ENCODE measurements at regions not wholly inside any gene's neighbourhood (a gene's known extent, or its start where the extent isn't known, plus 50 kb on each side); places are given as distances from the start of the nearest gene placed in this dataset.
"Not testable (repeated sequence)": the region's sequence is repeated elsewhere in the genome, so short reads cannot be mapped to it uniquely, and the experiment has no call there.

- in situ Hi-C loops (cut with HindIII; ENCODE audit: low sequenced_read_pairs) = no loop called here
- no peak for DNase-seq (ENCODE audit: low spot score)
These were observed 486.0 kb upstream of the HTR2C start for GRCh38 chrX:114097866-114098265.

- DNase-seq (ENCODE audit: low spot score) = no peak
- in situ Hi-C loops (cut with HindIII; ENCODE audit: low sequenced_read_pairs) = no loop called here
These were observed 486.5 kb upstream of the HTR2C start for GRCh38 chrX:114097427-114097826.

GRCh38 chrX:114095789-114096188 is 488.1 kb upstream of the HTR2C start:
- no peak for DNase-seq (ENCODE audit: low spot score)
- in situ Hi-C loops (cut with HindIII; ENCODE audit: low sequenced_read_pairs) = no loop called here

- DNase-seq (ENCODE audit: low spot score) = no peak
These were observed 496.3 kb upstream of the HTR2C start for GRCh38 chrX:114087543-114087942.

GRCh38 chrX:114077773-114078172 is 506.1 kb upstream of the HTR2C start:
- DNase-seq (ENCODE audit: low spot score) = no peak
- in situ Hi-C loops (cut with HindIII; ENCODE audit: low sequenced_read_pairs) = no loop called here

More at GRCh38 chrX:114087543-114087942, 496.3 kb upstream of the HTR2C start:
- in situ Hi-C loops (cut with HindIII; ENCODE audit: low sequenced_read_pairs) = no loop called here

GRCh38 chrX:114075073-114075673 is 508.7 kb upstream of the HTR2C start:
- no peak for DNase-seq (ENCODE audit: low spot score)
- in situ Hi-C loops (cut with HindIII; ENCODE audit: low sequenced_read_pairs) = no loop called here

GRCh38 chrX:114073926-114074325 is 510.0 kb upstream of the HTR2C start:
- in situ Hi-C loops (cut with HindIII; ENCODE audit: low sequenced_read_pairs) = no loop called here
- no peak for DNase-seq (ENCODE audit: low spot score)

GRCh38 chrX:114071412-114071811 is 512.5 kb upstream of the HTR2C start:
- in situ Hi-C loops (cut with HindIII; ENCODE audit: low sequenced_read_pairs) = no loop called here
- no peak for DNase-seq (ENCODE audit: low spot score)

GRCh38 chrX:114065577-114066223 is 518.2 kb upstream of the HTR2C start:
- no peak for DNase-seq (ENCODE audit: low spot score)
- in situ Hi-C loops (cut with HindIII; ENCODE audit: low sequenced_read_pairs) = no loop called here

- in situ Hi-C loops (cut with HindIII; ENCODE audit: low sequenced_read_pairs) = no loop called here
- no peak for DNase-seq (ENCODE audit: low spot score)
These were observed 522.7 kb upstream of the HTR2C start for GRCh38 chrX:114061226-114061625.

GRCh38 chrX:114058988-114059418 is 524.9 kb upstream of the HTR2C start:
- in situ Hi-C loops (cut with HindIII; ENCODE audit: low sequenced_read_pairs) = no loop called here
- no peak for DNase-seq (ENCODE audit: low spot score)

GRCh38 chrX:114057422-114057821 is 526.5 kb upstream of the HTR2C start:
- in situ Hi-C loops (cut with HindIII; ENCODE audit: low sequenced_read_pairs); DNase-seq (ENCODE audit: low spot score): not testable (repeated sequence)

- no peak for DNase-seq (ENCODE audit: low spot score)
- in situ Hi-C loops (cut with HindIII; ENCODE audit: low sequenced_read_pairs) = no loop called here
These were observed 532.1 kb upstream of the HTR2C start for GRCh38 chrX:114051667-114052315.

GRCh38 chrX:114050075-114050796 is 533.6 kb upstream of the HTR2C start:
- in situ Hi-C loops (cut with HindIII; ENCODE audit: low sequenced_read_pairs) = no loop called here
- no peak for DNase-seq (ENCODE audit: low spot score)

GRCh38 chrX:114049063-114049462 is 534.8 kb upstream of the HTR2C start:
- in situ Hi-C loops (cut with HindIII; ENCODE audit: low sequenced_read_pairs) = no loop called here
- DNase-seq (ENCODE audit: low spot score) = no peak

GRCh38 chrX:114047558-114047957 is 536.3 kb upstream of the HTR2C start:
- no peak for DNase-seq (ENCODE audit: low spot score)
- in situ Hi-C loops (cut with HindIII; ENCODE audit: low sequenced_read_pairs) = no loop called here

- no peak for DNase-seq (ENCODE audit: low spot score)
- in situ Hi-C loops (cut with HindIII; ENCODE audit: low sequenced_read_pairs) = no loop called here
These were observed 537.1 kb upstream of the HTR2C start for GRCh38 chrX:114046695-114047279.

GRCh38 chrX:114041470-114041869 is 542.4 kb upstream of the HTR2C start:
- DNase-seq (ENCODE audit: low spot score); in situ Hi-C loops (cut with HindIII; ENCODE audit: low sequenced_read_pairs): not testable (repeated sequence)

GRCh38 chrX:114040661-114041269 is 543.1 kb upstream of the HTR2C start:
- in situ Hi-C loops (cut with HindIII; ENCODE audit: low sequenced_read_pairs); DNase-seq (ENCODE audit: low spot score): not testable (repeated sequence)

Measured in G401 (cell line).